IMR-90 (cell line): ENCODE measurements at regions not wholly inside any gene's neighbourhood (a gene's known extent, or its start where the extent isn't known, plus 50 kb on each side); places are given as distances from the start of the nearest gene placed in this dataset.

Experiments
- ATAC-seq: fragments of 200-7000 bp; cut with Tn5 transposase; 2 replicates; pipeline ENCODE4 v1.9.1; 2020; ENCODE audit warnings: low read depth, mild to moderate bottlenecking, moderate library complexity
- BruUV-seq: library from RNA; stranded (reverse); fragments of 400-500 nt; replicated peaks from 2 replicates; lab custom pipeline; 2021; lab: Mats Ljungman, UMichigan
- CTCF ChIA-PET: fragments of 300-600 bp; formaldehyde crosslinking; extraction: SDS; loops from one replicate; lab custom pipeline; 2021; ENCODE audit warnings: antibody characterized with exemption; lab: Yijun Ruan, JAX
- POLR2A ChIA-PET: fragments of 300-600 bp; sonication (Branson Sonifier 250); formaldehyde crosslinking; loops from one replicate; lab custom pipeline; 2022; ENCODE audit warnings: antibody characterized with exemption; ENCODE audit not compliant: unreplicated experiment; lab: Charles Lee
- DNase-seq: peaks from one replicate; pipeline ENCODE4 v3.0.0; 2013
- H2AFZ ChIP-seq: replicated peaks from 2 replicates; pipeline ENCODE3; 2013; ENCODE audit warnings: low read length, mild to moderate bottlenecking; ENCODE audit not compliant: poor library complexity
- H2AK5ac ChIP-seq: 2 replicates; pipeline ENCODE4 v1.6.1; 2013; ENCODE audit warnings: low read depth, low read length, inconsistent platforms
- H2AK9ac ChIP-seq: replicated peaks from 2 replicates; pipeline ENCODE3; 2013; ENCODE audit warnings: mild to moderate bottlenecking, low read depth, low read length, moderate library complexity; ENCODE audit not compliant: poor library complexity
- H2BK120ac ChIP-seq: 2 replicates; pipeline ENCODE4 v1.6.1; 2013; ENCODE audit warnings: low read depth, low read length, inconsistent platforms
- H2BK15ac ChIP-seq: 3 replicates; pipeline ENCODE4 v1.6.1; 2013; ENCODE audit warnings: low read depth, low read length, inconsistent platforms
- H2BK20ac ChIP-seq: 2 replicates; pipeline ENCODE4 v1.6.1; 2013; ENCODE audit warnings: low read depth, mild to moderate bottlenecking, inconsistent platforms, low read length, moderate library complexity
- H2BK5ac ChIP-seq: 2 replicates; pipeline ENCODE4 v1.6.1; 2013; ENCODE audit warnings: mild to moderate bottlenecking, low read depth, low read length, inconsistent platforms; ENCODE audit not compliant: poor library complexity, severe bottlenecking
- H3K14ac ChIP-seq: replicated peaks from 2 replicates; pipeline ENCODE4 v1.6.1; 2013; ENCODE audit warnings: low read depth, low read length, inconsistent platforms
- H3K18ac ChIP-seq: 2 replicates; pipeline ENCODE4 v1.6.1; 2013; ENCODE audit warnings: low read depth, low read length, control low read depth
- H3K23ac ChIP-seq: 2 replicates; pipeline ENCODE4 v1.6.1; 2013; ENCODE audit warnings: low read depth, low read length, inconsistent platforms
- H3K27ac ChIP-seq: 2 replicates; pipeline ENCODE4 v1.5.1; 2013; ENCODE audit warnings: mild to moderate bottlenecking, control low read depth, low read length; ENCODE audit not compliant: insufficient read depth
- H3K27me3 ChIP-seq: 2 replicates; pipeline ENCODE4 v1.6.1; 2013; ENCODE audit warnings: low read length; ENCODE audit not compliant: control insufficient read depth, insufficient read depth
- H3K36me3 ChIP-seq: 2 replicates; pipeline ENCODE4 v1.6.1; 2013; ENCODE audit warnings: low read length, mixed read lengths; ENCODE audit not compliant: control insufficient read depth, insufficient read depth
- H3K4ac ChIP-seq: 2 replicates; pipeline ENCODE4 v1.6.1; 2013; ENCODE audit warnings: low read depth, low read length, inconsistent platforms
- H3K4me1 ChIP-seq: 2 replicates; pipeline ENCODE4 v1.6.1; 2013; ENCODE audit warnings: low read length, mixed read lengths; ENCODE audit not compliant: control insufficient read depth, insufficient read depth
- H3K4me2 ChIP-seq: 2 replicates; pipeline ENCODE4 v1.6.1; 2013; ENCODE audit warnings: low read depth, mild to moderate bottlenecking, control low read depth, low read length, moderate library complexity
- H3K4me3 ChIP-seq: 2 replicates; pipeline ENCODE4 v1.5.1; 2013; ENCODE audit warnings: low read depth, mild to moderate bottlenecking, control low read depth, low read length, moderate library complexity; ENCODE audit not compliant: insufficient read depth
- H3K56ac ChIP-seq: 2 replicates; pipeline ENCODE4 v1.6.1; 2013; ENCODE audit warnings: low read length, inconsistent platforms; ENCODE audit not compliant: insufficient read depth; ENCODE audit errors: extremely low read depth
- H3K79me1 ChIP-seq, 2 experiments: 2 replicates each; pipeline ENCODE4 v1.6.1; 2013; ENCODE audit warnings: low read length in 2 of 2, inconsistent platforms in 1 of 2, low read depth in 1 of 2
- H3K9ac ChIP-seq: 2 replicates; pipeline ENCODE4 v1.6.1; 2013; ENCODE audit warnings: low read depth, low read length, control low read depth
- H3K9me1 ChIP-seq: 2 replicates; pipeline ENCODE4 v1.6.1; 2013; ENCODE audit warnings: low read length, inconsistent platforms; ENCODE audit not compliant: insufficient read depth
- H3K9me3 ChIP-seq: 2 replicates; pipeline ENCODE4 v1.6.1; 2013; ENCODE audit warnings: low read length; ENCODE audit not compliant: control insufficient read depth, insufficient read depth
- H4K20me1 ChIP-seq: 2 replicates; pipeline ENCODE4 v1.6.1; 2013; ENCODE audit warnings: low read length, inconsistent platforms; ENCODE audit not compliant: insufficient read depth
- H4K5ac ChIP-seq: 2 replicates; pipeline ENCODE4 v1.6.1; 2013; ENCODE audit warnings: mild to moderate bottlenecking, low read depth, low read length, control low read depth
- H4K8ac ChIP-seq, 2 experiments: 2 replicates each; pipeline ENCODE4 v1.6.1; 2013; ENCODE audit warnings: low read depth in 2 of 2, low read length in 2 of 2, control low read depth in 1 of 2, inconsistent platforms in 1 of 2
- H4K91ac ChIP-seq: 2 replicates; pipeline ENCODE4 v1.6.1; 2013; ENCODE audit warnings: low read depth, low read length, inconsistent platforms; ENCODE audit not compliant: insufficient read depth
- BHLHE40 ChIP-seq: fragments of 150-350 bp; IDR thresholded peaks from 2 replicates; pipeline ENCODE4 v1.6.1; 2016; ENCODE audit warnings: mild to moderate bottlenecking, low read depth, low read length
- CTCF ChIP-seq: conservative IDR thresholded peaks from 2 replicates; pipeline ENCODE4 v1.5.1; 2012; ENCODE audit warnings: mild to moderate bottlenecking, low read depth, low read length, improper control_type of control experiment
- FOS ChIP-seq: fragments of 150-350 bp; IDR thresholded peaks from 2 replicates; pipeline ENCODE4 v1.6.1; 2016; ENCODE audit warnings: low read depth, low read length
- MAZ ChIP-seq: IDR thresholded peaks from 2 replicates; pipeline ENCODE4 v1.6.1; 2012; ENCODE audit warnings: low read depth, mild to moderate bottlenecking, low read length, improper control_type of control experiment, moderate library complexity, borderline replicate concordance
- POLR2A ChIP-seq: IDR thresholded peaks from 2 replicates; pipeline ENCODE4 v1.6.1; 2012; ENCODE audit warnings: mild to moderate bottlenecking, low read depth, low read length
- RAD21 ChIP-seq: IDR thresholded peaks from 2 replicates; pipeline ENCODE4 v1.6.1; 2012; ENCODE audit warnings: low read length, improper control_type of control experiment
- WGBS, 2 experiments: methylation state at CpG; one replicate each; pipeline versions ENCODE4 v1.1.5 to v1.1.7; 2013; ENCODE audit warnings: missing lambda C conversion rate in 2 of 2; ENCODE audit not compliant: insufficient read length in 1 of 2; ENCODE audit errors: extremely low coverage in 2 of 2; 5-methylcytosine and 5-hydroxymethylcytosine counted together
- dilution Hi-C: fragments of 300-500 bp; cut with HindIII; formaldehyde crosslinking; loops from one replicate; pipeline ENCODE4 v1.14.3; 2018; ENCODE audit warnings: low sequenced_read_pairs; ENCODE audit not compliant: unreplicated experiment
- in situ Hi-C: fragments of 300-500 bp; cut with MboI; formaldehyde crosslinking; loops from 3 replicates; pipeline ENCODE4 v1.14.3; 2019; ENCODE audit warnings: low sequenced_read_pairs, inconsistent platforms, mixed read lengths
- intact Hi-C: fragments of 100-400 bp; cut with micrococcal nuclease; formaldehyde crosslinking; loops from 2 replicates; pipeline ENCODE4 v1.10.0; 2022

GRCh38 chr3:162546910-162547309, 1050.3 kb downstream of the OTOL1 start:
- Histone ChIP-seq H2BK20ac (no peak overlapping the region), H3K23ac (no peak overlapping the region), H3K56ac (no peak overlapping the region), H2AFZ (no peak overlapping the region), H2AK5ac (no peak overlapping the region), H4K8ac (no peak overlapping the region), H3K9ac (no peak overlapping the region), H2BK120ac (no peak overlapping the region), H2AK9ac (no peak overlapping the region), H3K9me1 (no peaks in the 10 kb centered on the region), H3K4me2 (no peak overlapping the region), H2BK15ac (no peak overlapping the region), H3K9me3 (no peaks in the 10 kb centered on the region), H3K27ac (no peak overlapping the region), H3K4ac (no peak overlapping the region), H2BK5ac (no peak overlapping the region), H3K4me1 (no peaks in the 10 kb centered on the region), H3K36me3 (no peaks in the 10 kb centered on the region), H3K27me3 (no peaks in the 10 kb centered on the region), H4K91ac (no peak overlapping the region), H4K5ac (no peak overlapping the region), H3K18ac (no peak overlapping the region), H3K79me1 (no peaks in the 10 kb centered on the region), H3K14ac (no peak overlapping the region), H4K20me1 (no peaks in the 10 kb centered on the region), H3K4me3 (no peak overlapping the region)
- WGBS, 2 experiments, result no CpG with 5 or more reads among the region's 2 CpGs
- dilution Hi-C loops (no loop called here), in situ Hi-C loops (no loop called here), intact Hi-C loops (no loop called here)
- DNase-seq, result no peak
- ChIA-PET POLR2A (no interaction called here), CTCF (no interaction called here)
- BruUV-seq, result no TSS peak
- no peak for ATAC-seq
- TF ChIP-seq RAD21 (no peak), FOS (no peak), BHLHE40 (no peak), MAZ (no peak), POLR2A (no peak), CTCF (no peak)
